GM12878 (cell line): ENCODE measurements at regions not wholly inside any gene's neighbourhood (a gene's known extent, or its start where the extent isn't known, plus 50 kb on each side); places are given as distances from the start of the nearest gene placed in this dataset.

Source experiments
- ATAC-seq: fragments of 200-7000 bp; cut with Tn5 transposase; 3 replicates; pipeline ENCODE4 v1.9.1; 2020; ENCODE audit warnings: mild to moderate bottlenecking, moderate library complexity
- BruUV-seq: library from RNA; stranded (reverse); fragments of 400-500 nt; replicated peaks from 2 replicates; lab custom pipeline; 2021; lab: Mats Ljungman, UMichigan
- CTCF ChIA-PET: fragments of 300-600 bp; sonication (Branson Sonifier 250); formaldehyde crosslinking; extraction: SDS; loops from one replicate; lab custom pipeline; 2021; ENCODE audit warnings: inconsistent platforms; lab: Yijun Ruan, JAX
- POLR2A ChIA-PET: fragments of 350-600 bp; formaldehyde crosslinking; extraction: SDS; loops from one replicate; lab custom pipeline; 2021; ENCODE audit warnings: inconsistent platforms; lab: Charles Lee
- RAD21 ChIA-PET: fragments of 300-600 bp; sonication (Branson Sonifier 250); formaldehyde crosslinking; loops from one replicate; lab custom pipeline; 2023; ENCODE audit warnings: antibody characterized with exemption; ENCODE audit not compliant: unreplicated experiment; lab: Charles Lee
- SMC1A ChIA-PET: fragments of 300-600 bp; sonication (Branson Sonifier 250); formaldehyde crosslinking; loops from one replicate; lab custom pipeline; 2023; ENCODE audit not compliant: unreplicated experiment, uncharacterized antibody; lab: Charles Lee
- DNase-seq: peaks from one replicate; pipeline ENCODE4 v3.0.0-alpha.2; 2011; ENCODE audit warnings: low read depth, low spot score
- FAIRE-seq: peaks from 3 replicates; lab custom pipeline; 2011; peaks lifted over from hg19 to GRCh38; lab: Jason Lieb, UNC
- H2AFZ ChIP-seq: 2 replicates; pipeline ENCODE4 v1.6.0; 2011; ENCODE audit warnings: low read depth, low read length, control low read depth; ENCODE audit not compliant: control insufficient read depth
- H3K27ac ChIP-seq: 2 replicates; pipeline ENCODE4 v1.5.1; 2011; ENCODE audit warnings: control low read depth; ENCODE audit not compliant: control insufficient read depth, insufficient read depth
- H3K27me3 ChIP-seq, 2 experiments: replicated peaks in 1 of 2; 2 replicates each; pipeline versions ENCODE4 v1.6.0 to v1.6.1; 2011; ENCODE audit warnings: low read length in 1 of 2; ENCODE audit not compliant: control insufficient read depth in 2 of 2, insufficient read depth in 2 of 2
- H3K36me3 ChIP-seq, 2 experiments: 2 replicates each; pipeline ENCODE4 v1.5.1; 2011; ENCODE audit warnings: low read length in 1 of 2; ENCODE audit not compliant: control insufficient read depth in 2 of 2, insufficient read depth in 2 of 2
- H3K4me1 ChIP-seq: 2 replicates; pipeline ENCODE4 v1.6.1; 2011; ENCODE audit warnings: mild to moderate bottlenecking, low read length, moderate library complexity, mixed read lengths; ENCODE audit not compliant: control insufficient read depth, insufficient read depth
- H3K4me2 ChIP-seq: 2 replicates; pipeline ENCODE4 v1.6.0; 2011; ENCODE audit warnings: control low read depth; ENCODE audit not compliant: control insufficient read depth, insufficient read depth
- H3K4me3 ChIP-seq: fragments of 200-600 bp; sonication (generic); 2 replicates; pipeline ENCODE4 v1.5.1; 2016
- H3K79me2 ChIP-seq: 2 replicates; pipeline ENCODE4 v1.6.0; 2011; ENCODE audit warnings: low read length; ENCODE audit not compliant: control insufficient read depth, insufficient read depth
- H3K9ac ChIP-seq: 2 replicates; pipeline ENCODE4 v1.8.0; 2011; ENCODE audit warnings: low read length, control low read depth, mixed read lengths; ENCODE audit not compliant: control insufficient read depth, insufficient read depth
- H3K9me3 ChIP-seq: replicated peaks from 3 replicates; pipeline ENCODE4 v1.5.1; 2011; ENCODE audit warnings: mild to moderate bottlenecking, low read length; ENCODE audit not compliant: control insufficient read depth, insufficient read depth
- H4K20me1 ChIP-seq: 2 replicates; pipeline ENCODE4 v1.6.0; 2011; ENCODE audit not compliant: control insufficient read depth, insufficient read depth
- FOXM1 ChIP-seq: IDR thresholded peaks from 2 replicates; pipeline ENCODE4 v1.6.1; 2012; ENCODE audit warnings: low read depth, mild to moderate bottlenecking, inconsistent platforms, low read length, moderate library complexity
- SIX5 ChIP-seq: IDR thresholded peaks from 2 replicates; pipeline ENCODE4 v1.6.1; 2011; ENCODE audit warnings: mild to moderate bottlenecking, low read depth, low read length, moderate library complexity; ENCODE audit not compliant: severe bottlenecking
- SP1 ChIP-seq: IDR thresholded peaks from one replicate; pipeline ENCODE4 v1.6.1; 2011; ENCODE audit warnings: low read depth, low read length
- WGBS: methylation state at CpG from one replicate; pipeline ENCODE4 v1.1.6; 2016; ENCODE audit warnings: low lambda C conversion rate; ENCODE audit not compliant: insufficient replicate concordance, insufficient coverage; ENCODE audit errors: missing lambda C conversion rate; 5-methylcytosine and 5-hydroxymethylcytosine counted together
- in situ Hi-C: fragments of 300-500 bp; cut with MboI; formaldehyde crosslinking; loops from 9 replicates; pipeline ENCODE4 v1.14.3; 2018; ENCODE audit warnings: mixed read lengths
- intact Hi-C: fragments of 100-400 bp; cut with micrococcal nuclease; formaldehyde crosslinking; loops from one replicate; pipeline ENCODE4 v1.14.2; 2022; ENCODE audit not compliant: unreplicated experiment
- TF ChIP-seq, protein P1 (sequence below): fragments of 450-650 bp; IDR thresholded peaks from 2 replicates; pipeline ENCODE4 v1.6.1; 2017; ENCODE audit warnings: mild to moderate bottlenecking, moderate library complexity
- TF ChIP-seq, protein P2 (sequence below): IDR thresholded peaks from 2 replicates; pipeline ENCODE4 v1.6.1; 2011; ENCODE audit warnings: mild to moderate bottlenecking, low read depth, low read length, moderate library complexity; ENCODE audit not compliant: insufficient replicate concordance

DNA sequence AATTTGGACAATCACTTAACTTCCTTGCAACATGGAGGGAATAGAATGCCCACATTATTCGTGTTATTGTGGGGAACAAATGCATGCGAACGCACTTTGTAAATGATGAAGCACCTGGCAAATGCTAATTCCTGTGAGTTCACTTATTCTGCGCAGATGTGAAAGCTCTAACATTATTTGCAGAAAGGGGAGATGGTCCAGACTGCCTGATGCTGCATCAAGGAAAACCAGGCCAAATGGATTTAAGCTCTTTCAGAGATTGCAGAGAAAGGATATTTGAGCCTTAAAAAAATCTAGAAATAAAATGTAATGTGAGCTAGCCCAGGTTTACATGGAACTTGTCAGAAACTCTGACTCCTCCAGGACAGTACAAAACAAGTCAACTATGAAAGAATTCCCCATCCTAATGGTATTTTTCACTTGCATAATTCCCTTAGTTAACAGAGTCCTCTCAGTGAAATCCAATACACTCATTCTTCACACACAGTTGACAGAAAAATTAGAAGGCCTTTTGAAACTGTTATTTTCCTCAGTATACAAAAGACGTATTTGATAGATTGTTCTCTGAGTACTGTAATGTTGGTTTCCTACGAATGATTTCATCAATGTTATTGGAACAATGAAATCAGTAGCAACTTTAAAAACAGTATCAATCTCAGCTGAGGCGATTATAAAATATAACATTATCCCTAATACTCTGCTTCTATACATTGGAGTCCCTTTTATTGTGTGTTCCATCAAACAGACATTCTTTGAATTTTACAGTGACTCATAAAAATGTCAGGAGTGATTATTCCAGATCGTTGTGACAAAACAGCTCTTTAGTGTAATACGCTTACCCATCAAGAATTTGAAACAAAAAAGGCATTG, 136.3 kb upstream of the ANK3 start:
- ChIA-PET SMC1A (no interaction called here), POLR2A (no interaction called here), RAD21 (no interaction called here), CTCF (no interaction called here)
- BruUV-seq = no TSS peak
- Histone ChIP-seq H4K20me1 (no peaks in the 10 kb centered on the region), H3K79me2 (no peaks in the 10 kb centered on the region), H3K27ac (no peak overlapping the region), H2AFZ (no peak overlapping the region), H3K4me1 (no peaks in the 10 kb centered on the region), H3K4me2 (no peak overlapping the region), H3K4me3 (no peak overlapping the region), H3K27me3 (no peaks in the 10 kb centered on the region), H3K36me3 (no peaks in the 10 kb centered on the region), H3K9ac (no peak overlapping the region), H3K9me3 (no peaks in the 10 kb centered on the region)
- FAIRE-seq = no peak
- in situ Hi-C loops = no loop called here
- 48% methylated on average over 9 of the region's 9 CpGs for WGBS
- ATAC-seq = no peak
- DNase-seq = no peak
- TF ChIP-seq, protein P1, sequence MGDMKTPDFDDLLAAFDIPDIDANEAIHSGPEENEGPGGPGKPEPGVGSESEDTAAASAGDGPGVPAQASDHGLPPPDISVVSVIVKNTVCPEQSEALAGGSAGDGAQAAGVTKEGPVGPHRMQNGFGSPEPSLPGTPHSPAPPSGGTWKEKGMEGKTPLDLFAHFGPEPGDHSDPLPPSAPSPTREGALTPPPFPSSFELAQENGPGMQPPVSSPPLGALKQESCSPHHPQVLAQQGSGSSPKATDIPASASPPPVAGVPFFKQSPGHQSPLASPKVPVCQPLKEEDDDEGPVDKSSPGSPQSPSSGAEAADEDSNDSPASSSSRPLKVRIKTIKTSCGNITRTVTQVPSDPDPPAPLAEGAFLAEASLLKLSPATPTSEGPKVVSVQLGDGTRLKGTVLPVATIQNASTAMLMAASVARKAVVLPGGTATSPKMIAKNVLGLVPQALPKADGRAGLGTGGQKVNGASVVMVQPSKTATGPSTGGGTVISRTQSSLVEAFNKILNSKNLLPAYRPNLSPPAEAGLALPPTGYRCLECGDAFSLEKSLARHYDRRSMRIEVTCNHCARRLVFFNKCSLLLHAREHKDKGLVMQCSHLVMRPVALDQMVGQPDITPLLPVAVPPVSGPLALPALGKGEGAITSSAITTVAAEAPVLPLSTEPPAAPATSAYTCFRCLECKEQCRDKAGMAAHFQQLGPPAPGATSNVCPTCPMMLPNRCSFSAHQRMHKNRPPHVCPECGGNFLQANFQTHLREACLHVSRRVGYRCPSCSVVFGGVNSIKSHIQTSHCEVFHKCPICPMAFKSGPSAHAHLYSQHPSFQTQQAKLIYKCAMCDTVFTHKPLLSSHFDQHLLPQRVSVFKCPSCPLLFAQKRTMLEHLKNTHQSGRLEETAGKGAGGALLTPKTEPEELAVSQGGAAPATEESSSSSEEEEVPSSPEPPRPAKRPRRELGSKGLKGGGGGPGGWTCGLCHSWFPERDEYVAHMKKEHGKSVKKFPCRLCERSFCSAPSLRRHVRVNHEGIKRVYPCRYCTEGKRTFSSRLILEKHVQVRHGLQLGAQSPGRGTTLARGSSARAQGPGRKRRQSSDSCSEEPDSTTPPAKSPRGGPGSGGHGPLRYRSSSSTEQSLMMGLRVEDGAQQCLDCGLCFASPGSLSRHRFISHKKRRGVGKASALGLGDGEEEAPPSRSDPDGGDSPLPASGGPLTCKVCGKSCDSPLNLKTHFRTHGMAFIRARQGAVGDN = no peak
- TF ChIP-seq SIX5 (no peak), FOXM1 (no peak), SP1 (no peak)
- TF ChIP-seq, protein P2, sequence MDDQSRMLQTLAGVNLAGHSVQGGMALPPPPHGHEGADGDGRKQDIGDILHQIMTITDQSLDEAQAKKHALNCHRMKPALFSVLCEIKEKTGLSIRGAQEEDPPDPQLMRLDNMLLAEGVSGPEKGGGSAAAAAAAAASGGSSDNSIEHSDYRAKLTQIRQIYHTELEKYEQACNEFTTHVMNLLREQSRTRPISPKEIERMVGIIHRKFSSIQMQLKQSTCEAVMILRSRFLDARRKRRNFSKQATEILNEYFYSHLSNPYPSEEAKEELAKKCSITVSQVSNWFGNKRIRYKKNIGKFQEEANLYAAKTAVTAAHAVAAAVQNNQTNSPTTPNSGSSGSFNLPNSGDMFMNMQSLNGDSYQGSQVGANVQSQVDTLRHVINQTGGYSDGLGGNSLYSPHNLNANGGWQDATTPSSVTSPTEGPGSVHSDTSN = no peak
- intact Hi-C loops = no loop called here
